ENCODE measurements at regions not wholly inside any gene's neighbourhood (a gene's known extent, or its start where the extent isn't known, plus 50 kb on each side); places are given as distances from the start of the nearest gene placed in this dataset.
"Not testable (repeated sequence)": the region's sequence is repeated elsewhere in the genome, so short reads cannot be mapped to it uniquely, and the experiment has no call there.

- CTCF ChIA-PET; H3K4me1 Mint-ChIP-seq; DNase-seq; H3K36me3 Mint-ChIP-seq; H3K27me3 ChIP-seq (ENCODE audit: insufficient read depth, low read length, poor library complexity, severe bottlenecking); H3K27ac ChIP-seq (ENCODE audit: low read depth, low read length); H3K27me3 Mint-ChIP-seq; H3K9me3 ChIP-seq (ENCODE audit: low read length); H3K27ac Mint-ChIP-seq; H3K9me3 Mint-ChIP-seq; H3K4me1 ChIP-seq (ENCODE audit: insufficient read depth, low read length); H3K4me3 Mint-ChIP-seq; POLR2A ChIA-PET; H3K36me3 ChIP-seq (ENCODE audit: insufficient read depth, low read length); H3K4me3 ChIP-seq (ENCODE audit: low read length): not testable (repeated sequence)
These were observed 1043.9 kb upstream of the GRIA3 start for GRCh38 chrX:122140219-122140618.

- Mint-ChIP-seq H3K27ac (no peak overlapping the region), H3K27me3 (no peaks in the 10 kb centered on the region), H3K9me3 (peaks cover 0 to 2% (median 0%) of the 10 kb centered on the region in 5 donors), H3K4me1 (no peaks in the 10 kb centered on the region), H3K36me3 (no peaks in the 10 kb centered on the region), H3K4me3 (no peak overlapping the region)
- Histone ChIP-seq H3K4me1 (ENCODE audit: insufficient read depth, low read length) (no peaks in the 10 kb centered on the region), H3K27me3 (ENCODE audit: insufficient read depth, low read length, poor library complexity, severe bottlenecking) (no peaks in the 10 kb centered on the region), H3K36me3 (ENCODE audit: insufficient read depth, low read length) (no peaks in the 10 kb centered on the region), H3K27ac (ENCODE audit: low read depth, low read length) (no peak overlapping the region), H3K9me3 (ENCODE audit: low read length) (no peaks in the 10 kb centered on the region), H3K4me3 (ENCODE audit: low read length) (no peak overlapping the region)
- no peak for DNase-seq
- ChIA-PET POLR2A (no interaction called here), CTCF (no interaction called here)
These were observed 1030.1 kb upstream of the GRIA3 start for GRCh38 chrX:122154019-122154418.

GRCh38 chrX:122168241-122168640 lies 1015.8 kb upstream of the GRIA3 start:
- POLR2A ChIA-PET = no interaction called here
- CTCF ChIA-PET = no interaction called here

GRCh38 chrX:122184791-122185190 lies 999.3 kb upstream of the GRIA3 start:
- Mint-ChIP-seq H3K27me3 (peaks cover 0 to 3% of the 10 kb centered on the region in 2 donors), H3K4me1 (no peaks in the 10 kb centered on the region), H3K4me3 (no peak overlapping the region), H3K36me3 (no peaks in the 10 kb centered on the region), H3K9me3 (peaks cover 2 to 9% (median 6%) of the 10 kb centered on the region in 5 donors), H3K27ac (no peak overlapping the region)
- POLR2A ChIA-PET = no interaction called here
- Histone ChIP-seq H3K27me3 (ENCODE audit: insufficient read depth, low read length, poor library complexity, severe bottlenecking) (no peaks in the 10 kb centered on the region), H3K27ac (ENCODE audit: low read depth, low read length) (no peak overlapping the region), H3K9me3 (ENCODE audit: low read length) (no peaks in the 10 kb centered on the region), H3K4me1 (ENCODE audit: insufficient read depth, low read length) (no peaks in the 10 kb centered on the region), H3K4me3 (ENCODE audit: low read length) (no peak overlapping the region), H3K36me3 (ENCODE audit: insufficient read depth, low read length) (no peaks in the 10 kb centered on the region)
- DNase-seq = no peak
- CTCF ChIA-PET = no interaction called here

More at GRCh38 chrX:122168241-122168640, 1015.8 kb upstream of the GRIA3 start:
- Mint-ChIP-seq H3K27ac (no peak overlapping the region), H3K9me3 (peaks cover 0 to 5% (median 2%) of the 10 kb centered on the region in 5 donors), H3K4me3 (no peak overlapping the region), H3K4me1 (no peaks in the 10 kb centered on the region), H3K27me3 (no peaks in the 10 kb centered on the region), H3K36me3 (no peaks in the 10 kb centered on the region)
- Histone ChIP-seq H3K36me3 (ENCODE audit: insufficient read depth, low read length) (no peaks in the 10 kb centered on the region), H3K4me3 (ENCODE audit: low read length) (no peak overlapping the region), H3K27me3 (ENCODE audit: insufficient read depth, low read length, poor library complexity, severe bottlenecking) (no peaks in the 10 kb centered on the region), H3K9me3 (ENCODE audit: low read length) (no peaks in the 10 kb centered on the region), H3K4me1 (ENCODE audit: insufficient read depth, low read length) (no peaks in the 10 kb centered on the region), H3K27ac (ENCODE audit: low read depth, low read length) (no peak overlapping the region)
- DNase-seq = no peak

- H3K27ac ChIP-seq (ENCODE audit: low read depth, low read length) = no peak overlapping the region
- POLR2A ChIA-PET = no interaction called here
These were observed 996.9 kb upstream of the GRIA3 start for GRCh38 chrX:122187069-122187713.

GRCh38 chrX:122188751-122189150 lies 995.3 kb upstream of the GRIA3 start:
- Mint-ChIP-seq H3K36me3 (no peaks in the 10 kb centered on the region), H3K9me3 (peaks cover under 1 to 6% (median 4%) of the 10 kb centered on the region in 5 donors), H3K4me1 (no peaks in the 10 kb centered on the region), H3K27me3 (peaks cover 0 to 3% of the 10 kb centered on the region in 2 donors), H3K4me3 (no peak overlapping the region), H3K27ac (no peak overlapping the region)
- Histone ChIP-seq H3K9me3 (ENCODE audit: low read length) (no peaks in the 10 kb centered on the region), H3K4me1 (ENCODE audit: insufficient read depth, low read length) (no peaks in the 10 kb centered on the region), H3K27me3 (ENCODE audit: insufficient read depth, low read length, poor library complexity, severe bottlenecking) (no peaks in the 10 kb centered on the region), H3K27ac (ENCODE audit: low read depth, low read length) (no peak overlapping the region), H3K36me3 (ENCODE audit: insufficient read depth, low read length) (no peaks in the 10 kb centered on the region), H3K4me3 (ENCODE audit: low read length) (no peak overlapping the region)
- CTCF ChIA-PET = no interaction called here
- no peak for DNase-seq
- POLR2A ChIA-PET = no interaction called here

More at GRCh38 chrX:122187069-122187713, 996.9 kb upstream of the GRIA3 start:
- no peaks in the 10 kb centered on the region for H3K27me3 ChIP-seq (ENCODE audit: insufficient read depth, low read length, poor library complexity, severe bottlenecking)
- H3K4me3 Mint-ChIP-seq = no peak overlapping the region
- no peaks in the 10 kb centered on the region for H3K4me1 Mint-ChIP-seq
- H3K4me1 ChIP-seq (ENCODE audit: insufficient read depth, low read length) = no peaks in the 10 kb centered on the region
- H3K9me3 ChIP-seq (ENCODE audit: low read length) = no peaks in the 10 kb centered on the region
- H3K27ac Mint-ChIP-seq = no peak overlapping the region
- H3K9me3 Mint-ChIP-seq = peaks cover 2 to 9% (median 6%) of the 10 kb centered on the region in 5 donors
- CTCF ChIA-PET = no interaction called here
- no peaks in the 10 kb centered on the region for H3K36me3 Mint-ChIP-seq
- H3K4me3 ChIP-seq (ENCODE audit: low read length) = no peak overlapping the region
- no peak for DNase-seq
- no peaks in the 10 kb centered on the region for H3K36me3 ChIP-seq (ENCODE audit: insufficient read depth, low read length)
- peaks cover 0 to 3% of the 10 kb centered on the region in 2 donors for H3K27me3 Mint-ChIP-seq

- Mint-ChIP-seq H3K27me3 (peaks cover 0 to 3% of the 10 kb centered on the region in 2 donors), H3K36me3 (no peaks in the 10 kb centered on the region), H3K9me3 (peaks cover 0 to 5% (median 0%) of the 10 kb centered on the region in 5 donors), H3K27ac (no peak overlapping the region), H3K4me1 (no peaks in the 10 kb centered on the region), H3K4me3 (no peak overlapping the region)
- no peaks in the 10 kb centered on the region for H3K27me3 ChIP-seq (ENCODE audit: insufficient read depth, low read length, poor library complexity, severe bottlenecking)
- POLR2A ChIA-PET = no interaction called here
- no peak overlapping the region for H3K27ac ChIP-seq (ENCODE audit: low read depth, low read length)
- H3K36me3 ChIP-seq (ENCODE audit: insufficient read depth, low read length) = no peaks in the 10 kb centered on the region
- no peak for DNase-seq
- no peak overlapping the region for H3K4me3 ChIP-seq (ENCODE audit: low read length)
- H3K9me3 ChIP-seq (ENCODE audit: low read length) = no peaks in the 10 kb centered on the region
- CTCF ChIA-PET = no interaction called here
- no peaks in the 10 kb centered on the region for H3K4me1 ChIP-seq (ENCODE audit: insufficient read depth, low read length)
These were observed 987.7 kb upstream of the GRIA3 start for GRCh38 chrX:122196343-122196742.

- H3K4me3 Mint-ChIP-seq = no peak overlapping the region
- Histone ChIP-seq H3K27ac (ENCODE audit: low read depth, low read length) (no peak overlapping the region), H3K4me3 (ENCODE audit: low read length) (no peak overlapping the region), H3K4me1 (ENCODE audit: insufficient read depth, low read length) (no peaks in the 10 kb centered on the region), H3K36me3 (ENCODE audit: insufficient read depth, low read length) (no peaks in the 10 kb centered on the region), H3K9me3 (ENCODE audit: low read length) (no peaks in the 10 kb centered on the region), H3K27me3 (ENCODE audit: insufficient read depth, low read length, poor library complexity, severe bottlenecking) (no peaks in the 10 kb centered on the region)
- no peaks in the 10 kb centered on the region for H3K4me1 Mint-ChIP-seq
- POLR2A ChIA-PET = no interaction called here
- H3K27me3 Mint-ChIP-seq = peaks cover 0 to 2% of the 10 kb centered on the region in 2 donors
- H3K36me3 Mint-ChIP-seq = no peaks in the 10 kb centered on the region
- no peak overlapping the region for H3K27ac Mint-ChIP-seq
- DNase-seq = no peak
- H3K9me3 Mint-ChIP-seq = peaks cover 0 to 6% (median 0%) of the 10 kb centered on the region in 5 donors
- CTCF ChIA-PET = no interaction called here
These were observed 980.7 kb upstream of the GRIA3 start for GRCh38 chrX:122203399-122203798.
